OCI-LY7 (cell line): ENCODE measurements at regions not wholly inside any gene's neighbourhood (a gene's known extent, or its start where the extent isn't known, plus 50 kb on each side); places are given as distances from the start of the nearest gene placed in this dataset.

Source experiments
- EZH2phosphoT487 ChIP-seq: fragments of 200-600 bp; sonication (generic); IDR thresholded peaks from 2 replicates; pipeline ENCODE4 v1.6.1; 2018; ENCODE audit warnings: low read depth, borderline replicate concordance, mild to moderate bottlenecking, mixed run types, antibody characterized with exemption, low read length, moderate library complexity, mixed read lengths
- TF ChIP-seq, protein P1 (sequence below): fragments of 200-600 bp; sonication (generic); conservative IDR thresholded peaks from 2 replicates; pipeline ENCODE4 v1.5.1; 2014; ENCODE audit warnings: mild to moderate bottlenecking, antibody characterized with exemption, low read length, moderate library complexity, mixed read lengths

DNA sequence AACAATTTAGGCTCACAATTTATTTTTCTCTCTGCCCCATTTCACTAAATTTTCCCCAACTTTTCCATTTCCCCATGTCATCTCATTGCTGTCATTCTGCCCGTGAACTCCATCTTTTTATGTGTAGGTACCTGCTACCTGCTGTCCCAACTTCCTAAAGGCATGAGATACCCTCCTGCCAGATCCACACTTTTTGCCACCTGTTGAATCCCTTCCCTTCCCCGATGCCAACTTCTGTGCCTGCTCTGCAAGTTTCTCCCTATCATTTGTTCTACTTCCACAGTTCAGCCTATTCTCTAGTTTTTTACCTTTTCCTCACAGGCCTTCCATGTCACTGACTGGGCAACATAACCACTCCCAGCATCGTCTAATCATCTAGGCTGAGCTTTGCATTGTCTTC is 607.5 kb upstream of the KLF12 start:
- TF ChIP-seq, protein P1, sequence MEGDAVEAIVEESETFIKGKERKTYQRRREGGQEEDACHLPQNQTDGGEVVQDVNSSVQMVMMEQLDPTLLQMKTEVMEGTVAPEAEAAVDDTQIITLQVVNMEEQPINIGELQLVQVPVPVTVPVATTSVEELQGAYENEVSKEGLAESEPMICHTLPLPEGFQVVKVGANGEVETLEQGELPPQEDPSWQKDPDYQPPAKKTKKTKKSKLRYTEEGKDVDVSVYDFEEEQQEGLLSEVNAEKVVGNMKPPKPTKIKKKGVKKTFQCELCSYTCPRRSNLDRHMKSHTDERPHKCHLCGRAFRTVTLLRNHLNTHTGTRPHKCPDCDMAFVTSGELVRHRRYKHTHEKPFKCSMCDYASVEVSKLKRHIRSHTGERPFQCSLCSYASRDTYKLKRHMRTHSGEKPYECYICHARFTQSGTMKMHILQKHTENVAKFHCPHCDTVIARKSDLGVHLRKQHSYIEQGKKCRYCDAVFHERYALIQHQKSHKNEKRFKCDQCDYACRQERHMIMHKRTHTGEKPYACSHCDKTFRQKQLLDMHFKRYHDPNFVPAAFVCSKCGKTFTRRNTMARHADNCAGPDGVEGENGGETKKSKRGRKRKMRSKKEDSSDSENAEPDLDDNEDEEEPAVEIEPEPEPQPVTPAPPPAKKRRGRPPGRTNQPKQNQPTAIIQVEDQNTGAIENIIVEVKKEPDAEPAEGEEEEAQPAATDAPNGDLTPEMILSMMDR, result no peak
- TF ChIP-seq EZH2phosphoT487, result no peak
